ENCODE measurements at regions not wholly inside any gene's neighbourhood (a gene's known extent, or its start where the extent isn't known, plus 50 kb on each side); places are given as distances from the start of the nearest gene placed in this dataset.

- no peak for TF ChIP-seq CTCF (conservative IDR thresholded peaks at IDR 0.05; ENCODE audit: low read depth, low read length)
- TF ChIP-seq EZH2 (IDR thresholded peaks at IDR 0.05; ENCODE audit: borderline replicate concordance, low read depth, low read length, poor library complexity, severe bottlenecking), result no peak
Measured at GRCh38 chr1:235043234-235043633, 85.4 kb downstream of the TOMM20 start.
